K562 (cell line): ENCODE measurements at regions not wholly inside any gene's neighbourhood (a gene's known extent, or its start where the extent isn't known, plus 50 kb on each side); places are given as distances from the start of the nearest gene placed in this dataset.

ENCODE experiments used
- ATAC-seq: fragments of 200-7000 bp; cut with Tn5 transposase; 3 replicates; pipeline ENCODE4 v1.9.1; 2020; ENCODE audit warnings: moderate library complexity
- BruUV-seq: library from RNA; stranded (reverse); fragments of 400-500 nt; replicated peaks from 2 replicates; lab custom pipeline; 2021; lab: Mats Ljungman, UMichigan
- CTCF ChIA-PET: fragments of 300-600 bp; formaldehyde crosslinking; extraction: SDS; loops from one replicate; lab custom pipeline; 2021; ENCODE audit warnings: low intra/inter-chr PET ratio; lab: Yijun Ruan, JAX
- POLR2A ChIA-PET: fragments of 300-600, 350-650 bp; sonication (Branson Sonifier 250); formaldehyde crosslinking; extraction: SDS; loops from one replicate; lab custom pipeline; 2021; ENCODE audit warnings: antibody characterized with exemption, inconsistent platforms; lab: Yijun Ruan, JAX
- DNase-seq, 4 experiments: peaks; one replicate each; pipeline versions ENCODE4 v3.0.0 to v3.0.0-alpha.2; 2011 to 2018; ENCODE audit warnings: low spot score in 3 of 4, mixed read lengths in 3 of 4; ENCODE audit errors: extremely low read depth in 1 of 4
- FAIRE-seq: peaks from 2 replicates; lab custom pipeline; 2011; peaks lifted over from hg19 to GRCh38; lab: Jason Lieb, UNC
- H2AFZ ChIP-seq: 2 replicates; pipeline ENCODE4 v1.6.0; 2011; ENCODE audit warnings: low read depth, low read length, control low read depth, inconsistent platforms
- H3K27ac ChIP-seq: fragments of 200-600 bp; 3 replicates; pipeline ENCODE4 v1.8.0; 2011; ENCODE audit warnings: low read depth, mild to moderate bottlenecking, control low read depth, inconsistent platforms, low read length, moderate library complexity, mixed read lengths; ENCODE audit errors: extremely low read depth
- H3K27me3 ChIP-seq, 2 experiments: fragments of 300-600 bp in 1 of 2; 2 replicates in 1 of 2; 3 replicates in 1 of 2; pipeline versions ENCODE4 v1.6.0 to v1.8.0; 2011; ENCODE audit warnings: inconsistent platforms in 2 of 2, low read length in 2 of 2, mild to moderate bottlenecking in 1 of 2, mixed read lengths in 1 of 2, moderate library complexity in 1 of 2; ENCODE audit not compliant: control insufficient read depth in 2 of 2, insufficient read depth in 2 of 2
- H3K36me3 ChIP-seq: fragments of 300-600 bp; 3 replicates; pipeline ENCODE4 v1.8.0; 2011; ENCODE audit warnings: mild to moderate bottlenecking, low read length, inconsistent platforms; ENCODE audit not compliant: control insufficient read depth, insufficient read depth
- H3K4me1 ChIP-seq, 2 experiments: fragments of 200-600 bp in 1 of 2; replicated peaks in 1 of 2; 2 replicates in 1 of 2; 3 replicates in 1 of 2; pipeline versions ENCODE4 v1.5.1 to v1.8.0; 2011; ENCODE audit warnings: inconsistent platforms in 2 of 2, low read length in 2 of 2, mild to moderate bottlenecking in 1 of 2, mixed read lengths in 1 of 2, moderate library complexity in 1 of 2; ENCODE audit not compliant: control insufficient read depth in 2 of 2, insufficient read depth in 2 of 2
- H3K4me2 ChIP-seq: 2 replicates; pipeline ENCODE4 v1.6.1; 2011; ENCODE audit warnings: low read length, control low read depth, inconsistent platforms, mixed read lengths; ENCODE audit not compliant: insufficient read depth
- H3K4me3 ChIP-seq: fragments of 200-600 bp; sonication (generic), shearing (Covaris generic); 2 replicates; pipeline ENCODE4 v1.5.1; 2016; ENCODE audit warnings: control low read depth, inconsistent platforms
- H3K79me2 ChIP-seq: fragments of 200-600 bp; 3 replicates; pipeline ENCODE4 v1.8.0; 2011; ENCODE audit warnings: low read length, inconsistent platforms; ENCODE audit not compliant: control insufficient read depth, insufficient read depth
- H3K9ac ChIP-seq, 2 experiments: 2 replicates each; pipeline versions ENCODE4 v1.6.0 to v1.6.1; 2011; ENCODE audit warnings: low read depth in 2 of 2, low read length in 2 of 2, control low read depth in 1 of 2, inconsistent platforms in 1 of 2, mild to moderate bottlenecking in 1 of 2, mixed read lengths in 1 of 2; ENCODE audit not compliant: insufficient read depth in 1 of 2
- H3K9me1 ChIP-seq: one replicate; pipeline ENCODE4 v1.6.0; 2011; ENCODE audit warnings: inconsistent platforms, mild to moderate bottlenecking, low read length, moderate library complexity; ENCODE audit not compliant: control insufficient read depth, insufficient read depth
- H3K9me3 ChIP-seq: replicated peaks from 2 replicates; pipeline ENCODE4 v1.5.1; 2011; ENCODE audit warnings: low read depth, low read length, inconsistent platforms; ENCODE audit not compliant: control insufficient read depth, insufficient read depth
- H4K20me1 ChIP-seq: replicated peaks from 2 replicates; pipeline ENCODE4 v1.6.1; 2011; ENCODE audit warnings: low read length, inconsistent platforms, mixed read lengths; ENCODE audit not compliant: control insufficient read depth, insufficient read depth
- BCL6 ChIP-seq: fragments of 250-450 bp; sonication (Bioruptor Pico); IDR thresholded peaks from 2 replicates; pipeline ENCODE4 v1.4.0; 2020
- MAFG ChIP-seq: fragments of 450-650 bp; conservative IDR thresholded peaks from 2 replicates; pipeline ENCODE4 v1.6.1; 2016; ENCODE audit warnings: missing genetic modification characterization, missing compliant biosample characterization
- MCM3 ChIP-seq: fragments of 450-650 bp; IDR thresholded peaks from 2 replicates; pipeline ENCODE4 v1.6.1; 2016
- MYNN ChIP-seq, 2 experiments: sonication (generic); formaldehyde crosslinking in 1 of 2; IDR thresholded peaks; 2 replicates each; pipeline versions ENCODE4 v1.5.0 to v1.6.1; 2016 to 2020; ENCODE audit warnings: antibody characterized with exemption in 1 of 2, missing genetic modification reagents in 1 of 2
- NCOA2 ChIP-seq, 2 experiments: fragments of 450-650 bp; IDR thresholded peaks; 2 replicates each; pipeline ENCODE4 v1.6.1; 2018; ENCODE audit warnings: mild to moderate bottlenecking in 2 of 2, moderate library complexity in 1 of 2; ENCODE audit not compliant: partially characterized antibody in 2 of 2
- NCOA6 ChIP-seq: fragments of 450-650 bp; IDR thresholded peaks from 2 replicates; pipeline ENCODE4 v1.6.1; 2017; ENCODE audit warnings: mild to moderate bottlenecking
- OTX1 ChIP-seq: fragments of 450-650 bp; formaldehyde crosslinking; IDR thresholded peaks from 2 replicates; pipeline ENCODE4 v1.4.0; 2022; ENCODE audit warnings: mild to moderate bottlenecking
- PHTF2 ChIP-seq: fragments of 250-450 bp; sonication (Bioruptor Pico); IDR thresholded peaks from 2 replicates; pipeline ENCODE4 v1.5.0; 2021; ENCODE audit warnings: mild to moderate bottlenecking
- SIRT6 ChIP-seq: IDR thresholded peaks from one replicate; pipeline ENCODE4 v1.6.1; 2012; ENCODE audit warnings: low read depth, mild to moderate bottlenecking, control low read depth, inconsistent platforms, low read length, moderate library complexity
- SMARCA5 ChIP-seq: fragments of 450-650 bp; IDR thresholded peaks from 2 replicates; pipeline ENCODE4 v1.6.1; 2016
- ZBTB5 ChIP-seq: fragments of 450-650 bp; IDR thresholded peaks from 2 replicates; pipeline ENCODE4 v1.6.1; 2017; ENCODE audit warnings: antibody characterized with exemption
- ZNF274 ChIP-seq: IDR thresholded peaks from 2 replicates; pipeline ENCODE4 v1.6.1; 2011; ENCODE audit warnings: low read depth, mild to moderate bottlenecking, low read length, moderate library complexity, borderline replicate concordance
- ZNF395 ChIP-seq: fragments of 200-800 bp; sonication (Bioruptor generic); IDR thresholded peaks from 2 replicates; pipeline ENCODE4 v1.6.1; 2017; ENCODE audit warnings: missing genetic modification characterization, missing compliant biosample characterization
- ZNF668 ChIP-seq: fragments of 250-450 bp; sonication (Bioruptor Pico); IDR thresholded peaks from 2 replicates; pipeline ENCODE4 v1.8.0; 2022; ENCODE audit warnings: mild to moderate bottlenecking, inconsistent platforms
- ZNF77 ChIP-seq: fragments of 250-450 bp; sonication (Bioruptor Pico); IDR thresholded peaks from 2 replicates; pipeline ENCODE4 v1.5.0; 2020
- WGBS: fragments of 100-300 bp; shearing (Covaris generic); methylation state at CpG from one replicate; pipeline ENCODE4 v1.1.6; 2016; ENCODE audit warnings: low coverage, mixed read lengths; ENCODE audit not compliant: insufficient coverage; ENCODE audit errors: missing lambda C conversion rate; 5-methylcytosine and 5-hydroxymethylcytosine counted together
- in situ Hi-C: fragments of 300-500 bp; cut with MboI; formaldehyde crosslinking; loops from 4 replicates; pipeline ENCODE4 v1.15.0; 2018; ENCODE audit warnings: inconsistent platforms, mixed read lengths
- intact Hi-C: fragments of 100-400 bp; cut with micrococcal nuclease; formaldehyde crosslinking; loops from 2 replicates; pipeline ENCODE4 v1.14.2; 2022

GRCh38 chr10:62459500-62459899, 85.3 kb downstream of the ZNF365 start (continued):
- TF ChIP-seq ZNF395 (no peak), OTX1 (CRISPR knock-in tag) (no peak)

GRCh38 chr10:62460393-62460792, 86.2 kb downstream of the ZNF365 start:
- in situ Hi-C loops: no loop called here
- Histone ChIP-seq H4K20me1 (no peaks in the 10 kb centered on the region), H3K9ac (no peak overlapping the region), H3K9me1 (no peaks in the 10 kb centered on the region), H3K27me3 (no peaks in the 10 kb centered on the region; a peak in 1 of 5 replicates), H3K4me2 (no peak overlapping the region), H3K27ac (no peak overlapping the region), H3K36me3 (no peaks in the 10 kb centered on the region), H3K4me1 (no peaks in the 10 kb centered on the region), H3K4me3 (no peak overlapping the region), H3K9me3 (no peaks in the 10 kb centered on the region), H2AFZ (no peak overlapping the region), H3K79me2 (no peaks in the 10 kb centered on the region)
- FAIRE-seq: no peak
- intact Hi-C loops: no loop called here
- CTCF ChIA-PET: no interaction called here
- no peak for ATAC-seq
- WGBS: 4% methylated on average over 2 of the region's 2 CpGs
- BruUV-seq: no TSS peak
- POLR2A ChIA-PET: interaction anchor here (0.7 kb wide), 1 partner anchor 580 kb away, joined by 3 read pairs; no protein-coding TSS in a partner anchor
- TF ChIP-seq NCOA6 (no peak), ZNF668 (no peak), ZNF77 (no peak), NCOA2 (IDR thresholded peaks at IDR 0.05; ENCODE audit: partially characterized antibody in 2 of 2) (no peak), PHTF2 (CRISPR knock-in tag) (no peak), ZBTB5 (no peak), MCM3 (no peak), SMARCA5 (no peak), MAFG (tag) (no peak), MYNN (IDR thresholded peaks at IDR 0.05) (no peak), MYNN (CRISPR knock-in tag; IDR thresholded peaks at IDR 0.05) (no peak), BCL6 (CRISPR knock-in tag) (no peak), SIRT6 (no peak), ZNF274 (no peak)
- DNase-seq: no peak
